ENCODE measurements at regions not wholly inside any gene's neighbourhood (a gene's known extent, or its start where the extent isn't known, plus 50 kb on each side); places are given as distances from the start of the nearest gene placed in this dataset.

DNA sequence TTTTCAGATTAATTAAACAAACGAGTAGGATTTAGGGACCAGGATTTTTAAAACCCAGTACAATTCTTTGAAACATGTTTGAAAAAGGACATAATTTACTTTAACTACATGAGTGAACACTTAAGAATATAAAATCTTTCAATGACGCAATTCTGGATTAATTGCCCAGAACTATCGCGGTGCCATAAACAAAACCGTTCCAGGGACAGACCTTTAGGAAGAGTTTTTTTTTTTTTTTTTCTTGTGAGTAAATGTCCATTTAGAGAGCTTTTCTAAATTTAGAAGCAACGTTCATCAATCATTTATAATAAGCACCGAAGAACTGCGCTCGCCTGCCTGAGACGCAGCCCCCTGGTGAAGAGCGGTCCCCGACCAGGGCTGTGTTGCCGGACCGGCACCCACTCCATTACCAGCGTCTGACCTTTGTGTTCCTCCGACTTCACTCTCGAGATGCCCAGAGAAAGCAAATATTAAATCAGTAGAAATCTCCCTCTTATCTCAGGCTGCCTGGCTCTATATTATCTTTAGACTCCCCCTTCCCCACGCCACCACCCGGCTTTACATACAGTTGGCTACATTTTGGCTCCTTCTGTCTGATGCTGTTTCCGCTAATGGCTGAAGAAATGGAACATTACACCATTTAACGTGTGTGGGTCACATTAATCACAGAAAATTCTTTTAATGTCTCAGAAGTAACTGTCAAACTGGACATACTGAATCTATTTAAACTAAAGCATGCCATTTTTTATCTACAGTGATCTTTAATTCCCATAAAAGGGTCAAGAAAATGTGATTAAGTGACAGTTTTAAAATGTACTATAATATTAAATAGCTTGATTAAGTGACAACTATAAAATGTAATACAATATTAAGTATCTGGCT lies 364.0 kb upstream of the MEIS1 start:
- H3K36me3 ChIP-seq (ENCODE audit: low read length): no peaks in the 10 kb centered on the region
- H3K4me3 ChIP-seq (ENCODE audit: insufficient read depth, low read length, poor library complexity, severe bottlenecking): no peak overlapping the region
- H3K9me2 ChIP-seq (replicated peaks; ENCODE audit: insufficient read depth, low read length): no peaks in the 10 kb centered on the region
- H3K27ac ChIP-seq (ENCODE audit: low read depth, low read length): no peak overlapping the region
- H2AFZ ChIP-seq (ENCODE audit: low read depth, low read length, severe bottlenecking): no peak overlapping the region
- H3K9me3 ChIP-seq (ENCODE audit: insufficient read depth, low read length): no peaks in the 10 kb centered on the region
- H3F3A ChIP-seq (ENCODE audit: insufficient read depth): no peaks in the 10 kb centered on the region
- no peak overlapping the region for H3K9ac ChIP-seq (ENCODE audit: low read length)
- no peaks in the 10 kb centered on the region for H3K27me3 ChIP-seq (ENCODE audit: low read length)
- no peak overlapping the region for H3K4me2 ChIP-seq (ENCODE audit: low read depth, low read length, poor library complexity, severe bottlenecking)
- no peak for TF ChIP-seq EZH2phosphoT487 (conservative IDR thresholded peaks at IDR 0.05; ENCODE audit: low read length)
- TF ChIP-seq, protein P1, sequence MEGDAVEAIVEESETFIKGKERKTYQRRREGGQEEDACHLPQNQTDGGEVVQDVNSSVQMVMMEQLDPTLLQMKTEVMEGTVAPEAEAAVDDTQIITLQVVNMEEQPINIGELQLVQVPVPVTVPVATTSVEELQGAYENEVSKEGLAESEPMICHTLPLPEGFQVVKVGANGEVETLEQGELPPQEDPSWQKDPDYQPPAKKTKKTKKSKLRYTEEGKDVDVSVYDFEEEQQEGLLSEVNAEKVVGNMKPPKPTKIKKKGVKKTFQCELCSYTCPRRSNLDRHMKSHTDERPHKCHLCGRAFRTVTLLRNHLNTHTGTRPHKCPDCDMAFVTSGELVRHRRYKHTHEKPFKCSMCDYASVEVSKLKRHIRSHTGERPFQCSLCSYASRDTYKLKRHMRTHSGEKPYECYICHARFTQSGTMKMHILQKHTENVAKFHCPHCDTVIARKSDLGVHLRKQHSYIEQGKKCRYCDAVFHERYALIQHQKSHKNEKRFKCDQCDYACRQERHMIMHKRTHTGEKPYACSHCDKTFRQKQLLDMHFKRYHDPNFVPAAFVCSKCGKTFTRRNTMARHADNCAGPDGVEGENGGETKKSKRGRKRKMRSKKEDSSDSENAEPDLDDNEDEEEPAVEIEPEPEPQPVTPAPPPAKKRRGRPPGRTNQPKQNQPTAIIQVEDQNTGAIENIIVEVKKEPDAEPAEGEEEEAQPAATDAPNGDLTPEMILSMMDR (IDR thresholded peaks at IDR 0.05; ENCODE audit: insufficient read depth, low read length, poor library complexity, severe bottlenecking): no peak
- no peaks in the 10 kb centered on the region for H4K20me1 ChIP-seq (ENCODE audit: low read depth, low read length)
- H3K79me2 ChIP-seq (ENCODE audit: insufficient read depth, low read length): no peaks in the 10 kb centered on the region

DNA sequence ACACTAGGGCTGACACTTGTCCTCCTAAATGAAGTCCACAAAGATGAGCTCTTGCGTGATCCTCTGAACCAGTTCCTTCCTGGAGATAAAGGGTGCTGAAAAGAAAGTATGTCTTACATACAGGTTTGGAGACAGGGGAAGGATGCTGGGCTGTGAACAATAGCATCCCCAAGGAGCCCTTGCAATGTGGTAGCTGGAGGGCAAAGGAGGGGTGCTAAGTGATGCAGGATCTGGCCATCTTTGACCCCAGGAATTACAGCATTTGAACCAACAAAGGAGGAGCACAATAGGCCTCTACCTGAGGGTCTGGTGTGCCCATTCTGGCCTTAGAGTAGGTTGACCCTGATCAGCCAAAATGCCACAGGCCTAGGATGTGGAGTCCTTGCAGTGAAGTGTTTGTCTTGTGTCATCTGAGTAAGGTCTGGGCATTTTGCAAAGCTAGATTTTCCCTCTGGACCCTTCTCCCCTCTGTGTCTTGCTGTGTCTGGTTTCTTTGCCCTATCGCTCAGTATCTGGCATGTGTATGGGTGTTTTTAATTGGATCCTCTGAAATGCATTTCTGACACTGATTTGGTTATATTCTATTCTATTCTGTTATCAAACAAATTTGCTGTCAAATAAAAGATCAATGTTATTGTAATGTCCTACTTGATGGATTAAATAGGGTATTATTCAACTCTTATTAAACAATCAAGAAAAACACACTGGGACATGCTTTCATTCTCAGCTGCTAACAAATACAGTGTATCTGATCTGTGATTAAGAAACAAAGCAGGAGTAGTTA lies 364.8 kb upstream of the MEIS1 start:
- TF ChIP-seq, protein P1 (IDR thresholded peaks at IDR 0.05; ENCODE audit: insufficient read depth, low read length, poor library complexity, severe bottlenecking): no peak
- TF ChIP-seq EZH2phosphoT487 (conservative IDR thresholded peaks at IDR 0.05; ENCODE audit: low read length): no peak
- Histone ChIP-seq H2AFZ (ENCODE audit: low read depth, low read length, severe bottlenecking) (no peak overlapping the region), H3K4me2 (ENCODE audit: low read depth, low read length, poor library complexity, severe bottlenecking) (no peak overlapping the region), H4K20me1 (ENCODE audit: low read depth, low read length) (no peaks in the 10 kb centered on the region), H3K9me3 (ENCODE audit: insufficient read depth, low read length) (no peaks in the 10 kb centered on the region), H3F3A (ENCODE audit: insufficient read depth) (no peaks in the 10 kb centered on the region), H3K9ac (ENCODE audit: low read length) (no peak overlapping the region), H3K79me2 (ENCODE audit: insufficient read depth, low read length) (no peaks in the 10 kb centered on the region), H3K27me3 (ENCODE audit: low read length) (no peaks in the 10 kb centered on the region), H3K4me3 (ENCODE audit: insufficient read depth, low read length, poor library complexity, severe bottlenecking) (no peak overlapping the region), H3K36me3 (ENCODE audit: low read length) (no peaks in the 10 kb centered on the region), H3K27ac (ENCODE audit: low read depth, low read length) (no peak overlapping the region), H3K9me2 (replicated peaks; ENCODE audit: insufficient read depth, low read length) (no peaks in the 10 kb centered on the region)

DNA sequence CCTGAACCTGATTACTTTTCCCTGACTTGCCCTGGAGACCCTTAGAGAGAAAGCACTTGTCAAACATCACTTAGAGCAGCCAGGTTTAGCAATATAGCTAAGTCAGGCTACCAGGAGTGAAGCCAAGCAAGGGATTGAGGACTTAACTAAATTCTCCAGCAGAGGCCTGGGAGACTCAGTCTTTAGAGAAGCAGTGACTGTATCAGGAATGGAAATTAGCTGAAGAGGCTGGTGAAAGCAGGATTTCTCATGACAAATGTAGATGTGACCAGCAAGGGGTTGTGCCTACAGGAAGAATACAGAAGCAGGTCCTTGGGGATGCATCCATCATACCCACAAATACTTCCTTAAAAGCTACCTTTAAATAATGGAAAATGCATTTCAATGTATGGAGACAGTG lies 368.9 kb upstream of the MEIS1 start:
- Histone ChIP-seq H3F3A (ENCODE audit: insufficient read depth) (no peaks in the 10 kb centered on the region), H3K9me2 (replicated peaks; ENCODE audit: insufficient read depth, low read length) (no peaks in the 10 kb centered on the region), H2AFZ (ENCODE audit: low read depth, low read length, severe bottlenecking) (no peak overlapping the region), H3K4me2 (ENCODE audit: low read depth, low read length, poor library complexity, severe bottlenecking) (no peak overlapping the region), H3K9ac (ENCODE audit: low read length) (no peak overlapping the region), H3K36me3 (ENCODE audit: low read length) (no peaks in the 10 kb centered on the region), H3K79me2 (ENCODE audit: insufficient read depth, low read length) (no peaks in the 10 kb centered on the region), H3K9me3 (ENCODE audit: insufficient read depth, low read length) (no peaks in the 10 kb centered on the region), H3K27ac (ENCODE audit: low read depth, low read length) (no peak overlapping the region), H3K4me3 (ENCODE audit: insufficient read depth, low read length, poor library complexity, severe bottlenecking) (no peak overlapping the region), H4K20me1 (ENCODE audit: low read depth, low read length) (no peaks in the 10 kb centered on the region), H3K27me3 (ENCODE audit: low read length) (no peaks in the 10 kb centered on the region)
- TF ChIP-seq, protein P1 (IDR thresholded peaks at IDR 0.05; ENCODE audit: insufficient read depth, low read length, poor library complexity, severe bottlenecking): no peak
- no peak for TF ChIP-seq EZH2phosphoT487 (conservative IDR thresholded peaks at IDR 0.05; ENCODE audit: low read length)
